HK-2 (cell line): ENCODE measurements at regions not wholly inside any gene's neighbourhood (a gene's known extent, or its start where the extent isn't known, plus 50 kb on each side); places are given as distances from the start of the nearest gene placed in this dataset.

Experiments
- DNase-seq: peaks from one replicate; pipeline ENCODE4 v3.0.0-alpha.2; 2018; ENCODE audit not compliant: unreplicated experiment

DNA sequence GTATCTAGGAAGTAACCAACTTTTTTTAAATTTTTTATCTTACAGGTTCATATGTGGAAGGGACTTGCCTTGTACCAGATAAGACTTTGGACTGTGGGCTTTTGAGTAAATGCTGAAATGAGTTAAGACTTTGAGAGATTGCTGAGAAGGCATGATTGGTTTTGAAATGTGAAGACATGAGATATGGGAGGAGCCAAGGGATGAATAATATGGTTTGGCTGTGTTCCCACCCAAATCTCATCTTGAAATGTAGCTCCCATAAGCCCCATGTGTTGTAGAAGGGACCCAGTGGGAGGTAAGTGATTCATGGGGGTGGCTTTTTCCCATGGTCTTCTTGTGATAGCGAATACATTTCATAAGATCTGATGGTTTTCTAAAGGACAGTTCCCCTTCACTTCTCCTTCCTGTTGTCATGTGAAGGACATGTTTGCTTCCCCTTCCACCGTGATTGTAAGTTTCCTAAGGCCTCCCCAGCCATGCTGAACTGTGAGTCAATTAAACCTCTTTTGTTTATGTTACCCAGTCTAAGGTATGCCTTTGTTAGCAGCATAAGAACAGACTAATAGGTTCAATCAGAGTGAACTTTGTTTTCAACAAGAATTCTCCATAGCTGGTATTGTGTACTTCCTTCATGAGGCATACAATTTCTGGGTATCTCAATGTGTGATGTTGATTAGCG is 535.6 kb upstream of the MEF2C start:
- no peak for DNase-seq

DNA sequence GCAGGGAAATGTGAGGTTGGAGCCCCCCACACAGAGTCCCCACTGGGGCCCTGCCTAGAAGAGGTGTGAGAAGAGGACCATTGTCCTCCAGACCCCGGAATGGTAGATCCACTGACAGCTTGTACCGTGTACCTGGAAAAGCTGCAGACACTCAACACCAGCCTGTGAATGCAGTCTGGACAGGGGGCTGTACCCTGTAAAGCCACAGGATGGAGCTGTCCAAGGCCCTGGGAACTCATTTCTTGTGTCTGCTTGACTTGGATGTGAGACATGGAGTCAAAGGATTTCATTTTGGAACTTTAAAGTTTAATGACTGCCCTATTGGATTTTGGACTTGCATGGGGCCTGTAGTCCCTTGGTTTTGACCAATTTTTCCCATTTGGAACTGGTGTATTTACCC is 535.0 kb upstream of the MEF2C start:
- no peak for DNase-seq

- no peak for DNase-seq
Observed at GRCh38 chr5:89417515-89417914, 534.5 kb upstream of the MEF2C start.

GRCh38 chr5:89411891-89412290 is 528.9 kb upstream of the MEF2C start:
- no peak for DNase-seq

DNA sequence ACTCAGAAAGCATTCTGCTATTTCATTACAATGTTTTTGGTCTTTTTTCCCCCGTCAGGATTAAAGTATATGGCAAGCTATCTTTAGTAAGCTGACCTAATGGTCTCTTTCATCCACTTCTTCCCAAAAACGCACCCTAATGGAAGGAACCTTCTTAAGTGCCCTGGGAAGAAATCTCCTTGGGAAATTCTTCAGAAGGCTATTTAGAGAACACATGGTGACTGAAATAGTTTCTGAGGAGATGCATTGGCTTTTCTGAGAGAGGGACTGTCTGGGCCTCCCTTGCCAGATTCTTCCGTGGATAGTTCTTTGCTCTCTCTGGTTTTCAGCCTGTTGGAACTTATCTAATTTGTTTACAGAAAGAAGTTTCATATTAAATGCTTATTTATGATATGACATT is 524.1 kb upstream of the MEF2C start:
- no peak for DNase-seq

- DNase-seq, result no peak
Observed at GRCh38 chr5:89401659-89402058, 518.7 kb upstream of the MEF2C start.

DNA sequence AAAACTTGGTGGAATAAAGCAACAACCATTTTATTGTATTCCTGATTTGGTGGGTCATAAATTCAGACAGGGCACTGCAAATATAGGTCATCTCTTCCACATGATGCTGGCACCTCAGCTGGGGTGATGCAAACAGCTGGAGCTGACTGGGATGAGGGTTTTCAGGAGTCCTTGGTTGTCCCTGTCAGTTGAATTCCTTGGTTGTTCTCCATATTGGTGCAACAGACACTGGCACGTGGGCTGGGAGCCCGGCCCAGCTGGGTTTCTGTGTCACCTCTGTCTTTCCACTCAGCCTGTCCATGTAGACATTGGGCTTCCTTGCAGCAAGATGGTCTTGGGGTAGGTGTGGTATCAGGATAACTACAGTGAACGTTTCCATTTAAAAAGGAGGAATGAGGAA is 518.0 kb upstream of the MEF2C start:
- DNase-seq, result no peak

GRCh38 chr5:89399548-89399947 is 516.6 kb upstream of the MEF2C start:
- no peak for DNase-seq

GRCh38 chr5:89397096-89397495 is 514.1 kb upstream of the MEF2C start:
- no peak for DNase-seq

DNA sequence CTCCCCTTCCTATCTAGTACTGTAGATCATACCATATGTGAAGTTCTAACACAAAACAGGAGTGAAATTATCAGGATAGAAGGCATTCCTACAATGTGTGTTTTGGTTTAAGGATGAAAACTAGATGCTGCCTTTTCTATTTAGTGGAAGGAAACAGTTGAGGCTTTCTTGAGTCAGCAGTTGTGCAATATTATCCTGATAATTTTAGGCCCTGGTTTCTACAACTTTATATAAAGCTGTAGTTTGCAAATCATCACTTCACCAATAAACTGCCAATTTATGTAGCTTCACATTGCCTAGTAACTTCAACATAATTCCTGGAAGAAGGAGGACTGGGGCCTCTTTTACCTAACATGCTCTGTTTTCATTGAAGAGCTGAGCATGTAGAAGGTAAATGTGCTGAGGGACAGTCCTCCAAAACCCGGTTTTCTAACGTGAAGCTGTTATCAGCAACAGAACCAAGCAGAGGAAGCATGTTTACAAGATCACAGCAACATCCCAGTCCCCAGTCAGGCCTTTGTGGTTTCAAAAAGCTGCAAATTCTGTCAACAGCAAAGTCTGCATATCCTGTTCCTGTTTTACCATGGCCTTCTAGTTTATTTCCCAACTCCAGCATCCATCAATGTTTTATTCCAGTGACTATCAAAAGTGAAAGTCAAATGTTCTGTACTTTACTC is 513.4 kb upstream of the MEF2C start:
- no peak for DNase-seq

DNA sequence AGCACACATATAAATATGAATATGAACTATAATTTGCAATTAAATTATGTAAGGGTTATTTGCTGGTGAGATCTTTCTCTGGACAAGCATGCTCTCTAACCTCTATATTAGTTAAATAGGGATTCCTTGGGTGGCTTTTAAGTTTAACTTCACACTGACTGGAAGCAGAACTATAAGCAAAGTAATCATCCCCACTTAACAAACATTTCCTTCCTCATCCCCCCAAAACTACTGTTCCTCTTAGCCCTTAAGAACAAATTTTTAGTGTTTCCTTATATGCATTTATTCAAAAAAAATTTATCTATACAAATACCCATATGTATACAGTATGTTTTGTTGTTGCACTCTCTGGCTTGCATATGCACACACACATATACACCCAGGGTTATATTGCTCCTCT is 512.1 kb upstream of the MEF2C start:
- DNase-seq, result no peak

- no peak for DNase-seq
Observed at GRCh38 chr5:89388872-89389271, 505.9 kb upstream of the MEF2C start.

DNA sequence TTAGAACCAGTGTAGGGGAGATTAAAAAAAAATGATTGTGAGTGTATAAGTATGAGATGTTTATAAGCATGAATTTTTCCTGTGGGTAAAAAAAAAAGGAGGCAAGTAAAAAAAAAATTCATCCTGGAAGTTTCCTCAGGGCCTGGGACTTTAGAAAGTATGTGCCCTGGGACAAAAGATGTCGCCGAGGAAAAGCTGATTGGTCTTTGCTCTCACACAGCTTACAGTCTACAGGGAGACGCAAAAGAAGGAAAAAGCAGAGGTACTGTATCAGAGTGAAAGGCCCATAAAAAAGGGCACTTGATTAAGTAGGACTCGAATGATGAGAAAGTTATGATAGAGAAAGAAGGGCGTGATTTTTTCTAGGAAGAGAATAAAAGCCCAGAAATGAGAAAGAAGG is 501.4 kb upstream of the MEF2C start:
- DNase-seq, result no peak

DNA sequence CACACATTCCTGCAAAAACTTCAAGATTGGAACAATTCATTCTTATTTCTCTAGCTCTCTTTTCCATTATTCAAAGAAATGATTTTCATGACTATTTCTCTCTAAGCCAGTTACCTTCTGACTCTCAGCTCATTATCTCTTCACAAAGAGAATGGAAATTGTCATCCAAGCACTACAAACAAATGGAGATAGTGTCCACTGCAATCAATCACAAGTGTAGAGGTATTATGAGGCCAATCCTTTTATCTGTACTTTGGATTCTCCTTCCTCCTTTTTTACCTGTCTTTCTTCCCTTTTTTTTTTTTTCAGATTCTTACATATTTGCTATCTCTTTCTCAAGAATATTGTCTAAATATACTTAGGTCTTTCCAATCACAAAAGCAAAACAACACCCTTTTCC is 497.7 kb upstream of the MEF2C start:
- no peak for DNase-seq

DNA sequence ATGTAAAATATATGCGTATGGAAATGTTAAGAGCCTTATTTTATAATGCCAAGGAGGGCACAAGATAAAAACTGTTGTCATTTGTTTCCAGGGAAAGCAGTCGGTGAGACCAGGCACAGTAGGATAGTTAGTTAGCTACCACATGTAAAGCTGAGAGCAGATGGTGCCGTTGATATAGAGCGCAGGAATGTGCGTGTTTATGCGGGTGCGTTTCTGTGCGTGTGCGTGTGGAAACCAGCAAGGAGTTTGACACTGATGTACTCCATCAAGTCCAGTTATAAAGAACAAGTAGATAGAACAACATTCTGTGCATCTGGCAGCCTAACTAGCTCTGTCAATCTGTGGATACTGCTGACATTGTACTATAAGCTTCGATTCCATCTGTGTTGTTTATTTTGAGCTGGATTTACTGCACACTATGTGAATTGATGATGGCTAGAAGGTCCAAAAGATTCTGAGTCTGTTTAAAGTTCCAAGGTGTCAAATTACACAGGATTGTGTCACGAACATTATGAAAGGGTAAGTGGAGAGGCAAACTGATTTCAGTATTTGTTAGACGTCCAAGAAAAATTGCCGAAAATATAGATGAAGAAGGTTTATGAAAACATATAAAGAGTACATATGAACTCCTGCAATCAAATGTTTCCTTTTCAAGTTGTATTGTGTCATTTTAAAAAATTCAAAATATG is 494.9 kb upstream of the MEF2C start:
- no peak for DNase-seq

GRCh38 chr5:89374818-89375521 is 492.0 kb upstream of the MEF2C start:
- DNase-seq, result no peak

GRCh38 chr5:89374144-89374784 is 491.3 kb upstream of the MEF2C start:
- DNase-seq, result no peak

GRCh38 chr5:89372176-89372575 is 489.2 kb upstream of the MEF2C start:
- DNase-seq, result no peak

DNA sequence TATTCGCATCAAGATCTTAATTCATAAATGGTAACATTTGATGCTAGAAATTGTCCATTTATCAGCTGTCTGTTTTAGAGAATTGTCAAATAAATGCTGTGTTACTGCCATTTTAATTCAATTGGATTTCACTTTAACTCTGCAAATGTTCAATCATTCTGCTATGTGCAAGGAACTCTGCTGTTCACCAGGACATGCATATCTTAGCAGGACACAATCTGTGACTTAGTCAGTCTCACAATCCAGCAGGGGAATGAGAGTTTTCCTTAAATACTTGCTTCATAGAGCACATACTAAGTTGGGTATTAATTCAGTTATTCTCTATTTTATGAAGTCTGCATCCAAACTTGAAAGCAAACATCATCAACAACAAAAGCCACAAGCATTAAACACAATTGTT is 488.7 kb upstream of the MEF2C start:
- no peak for DNase-seq

DNA sequence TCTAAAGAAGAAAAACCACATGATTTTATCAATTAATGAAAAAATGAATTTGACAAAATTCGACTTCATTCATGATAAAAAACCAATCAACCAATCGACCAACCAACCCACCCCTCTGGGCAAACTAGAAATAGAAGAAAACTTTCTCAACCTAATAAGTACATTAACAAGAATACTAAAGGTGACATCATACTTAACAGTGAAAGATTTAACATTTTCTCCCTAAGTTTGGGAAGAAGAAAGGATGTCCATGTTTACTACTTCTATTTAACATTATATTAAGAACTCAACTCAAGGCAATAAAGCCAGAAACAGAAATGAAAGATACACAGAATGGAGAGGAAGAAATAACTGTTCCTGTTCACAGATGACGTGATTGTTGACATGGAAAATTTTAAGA is 476.1 kb upstream of the MEF2C start:
- DNase-seq, result no peak

DNA sequence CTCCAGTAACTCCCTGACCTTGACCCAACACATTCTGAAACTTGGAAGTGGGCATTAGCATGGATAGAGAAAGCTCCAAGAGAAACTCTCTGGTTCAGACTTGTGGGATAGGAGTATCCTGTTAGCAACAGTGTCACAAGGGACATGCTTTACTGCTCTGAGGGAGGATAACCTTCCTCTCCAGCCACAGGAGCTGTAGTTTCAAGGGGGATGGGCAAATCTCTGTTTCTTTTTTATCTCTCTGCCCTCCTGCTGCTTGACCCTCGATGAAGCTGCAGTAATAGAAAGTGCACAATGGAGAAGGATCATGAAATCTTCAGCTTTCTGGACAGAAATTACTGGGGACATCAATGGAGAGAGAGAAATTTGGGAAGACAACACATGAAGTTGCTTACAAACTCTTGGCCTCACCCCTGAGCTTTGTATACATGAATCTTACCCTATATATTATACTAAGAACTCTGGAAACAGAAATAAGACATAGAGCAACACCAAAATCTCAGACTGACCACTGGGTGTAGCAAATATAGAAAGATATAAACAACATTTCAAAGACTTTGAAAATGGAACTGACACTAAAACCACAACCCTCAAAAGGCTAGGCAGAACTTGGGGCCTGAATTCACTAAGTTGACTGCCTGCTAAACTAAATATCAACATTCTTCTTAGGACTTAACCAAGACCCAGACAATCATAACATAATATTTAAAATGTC is 471.0 kb upstream of the MEF2C start:
- no peak for DNase-seq

GRCh38 chr5:89351975-89352374 is 469.0 kb upstream of the MEF2C start:
- no peak for DNase-seq
